GM19395 (cell line): ENCODE measurements at regions not wholly inside any gene's neighbourhood (a gene's known extent, or its start where the extent isn't known, plus 50 kb on each side); places are given as distances from the start of the nearest gene placed in this dataset.
A peak's percentile ranks its signal among the peaks of the same experiment; 100 is the strongest.

Experiments used
- ATAC-seq: cut with Tn5 transposase; IDR thresholded peaks from one replicate; pipeline ENCODE4 v1.9.1; 2021; ENCODE audit warnings: mild to moderate bottlenecking, moderate library complexity; ENCODE audit not compliant: unreplicated experiment

GRCh38 chr4:187541666-187542065, 453.9 kb upstream of the ZFP42 start:
- ATAC-seq, result no peak

- no peak for ATAC-seq
These were observed 451.0 kb upstream of the ZFP42 start for GRCh38 chr4:187544461-187545053.

GRCh38 chr4:187547316-187547715, 448.3 kb upstream of the ZFP42 start:
- ATAC-seq, result no peak

GRCh38 chr4:187550256-187550950, 445.2 kb upstream of the ZFP42 start:
- ATAC-seq, result no peak

- no peak for ATAC-seq
These were observed 442.8 kb upstream of the ZFP42 start for GRCh38 chr4:187552781-187553180.

GRCh38 chr4:187555174-187555573, 440.4 kb upstream of the ZFP42 start:
- ATAC-seq, result no peak

GRCh38 chr4:187558391-187558790, 437.2 kb upstream of the ZFP42 start:
- ATAC-seq, result no peak

- ATAC-seq, result no peak
These were observed 433.2 kb upstream of the ZFP42 start for GRCh38 chr4:187562345-187562744.

- ATAC-seq, result no peak
These were observed 430.2 kb upstream of the ZFP42 start for GRCh38 chr4:187565416-187565815.

GRCh38 chr4:187569871-187570270, 425.7 kb upstream of the ZFP42 start:
- no peak for ATAC-seq

GRCh38 chr4:187575706-187576105, 419.9 kb upstream of the ZFP42 start:
- ATAC-seq, result no peak

- ATAC-seq, result no peak
These were observed 418.8 kb upstream of the ZFP42 start for GRCh38 chr4:187576751-187577150.

- no peak for ATAC-seq
These were observed 417.6 kb upstream of the ZFP42 start for GRCh38 chr4:187577941-187578480.

GRCh38 chr4:187586892-187587291, 408.7 kb upstream of the ZFP42 start:
- no peak for ATAC-seq

- no peak for ATAC-seq
These were observed 397.4 kb upstream of the ZFP42 start for GRCh38 chr4:187598196-187598595.

- ATAC-seq, result no peak
These were observed 393.1 kb upstream of the ZFP42 start for GRCh38 chr4:187602339-187603092.

- no peak for ATAC-seq
These were observed 392.2 kb upstream of the ZFP42 start for GRCh38 chr4:187603093-187604025.

- ATAC-seq, result no peak
These were observed 390.6 kb upstream of the ZFP42 start for GRCh38 chr4:187604984-187605383.

- ATAC-seq, result peak; percentile 80
These were observed 389.0 kb upstream of the ZFP42 start for GRCh38 chr4:187606581-187606980.

- ATAC-seq, result no peak
These were observed 387.6 kb upstream of the ZFP42 start for GRCh38 chr4:187608001-187608421.

GRCh38 chr4:187612301-187612700, 383.3 kb upstream of the ZFP42 start:
- no peak for ATAC-seq
